Dendritic cell treated with granulocyte-macrophage colony-stimulating factor and Interleukin-4, amounts not matched to agents 40 ng/mL and 50 ng/mL, for 4 days (primary cell): ENCODE measurements at regions not wholly inside any gene's neighbourhood (a gene's known extent, or its start where the extent isn't known, plus 50 kb on each side); places are given as distances from the start of the nearest gene placed in this dataset.
"Not testable (repeated sequence)": the region's sequence is repeated elsewhere in the genome, so short reads cannot be mapped to it uniquely, and the experiment has no call there.

Experiments
- H3K27ac Mint-ChIP-seq: one replicate; pipeline ENCODE4 v1.8.0; 2022; ENCODE audit warnings: mild to moderate bottlenecking, mixed read lengths
- H3K27me3 Mint-ChIP-seq: one replicate; pipeline ENCODE4 v1.8.0; 2022; ENCODE audit warnings: mild to moderate bottlenecking, mixed read lengths
- H3K36me3 Mint-ChIP-seq: one replicate; pipeline ENCODE4 v1.8.0; 2022; ENCODE audit warnings: low read depth, mixed read lengths
- H3K4me1 Mint-ChIP-seq: one replicate; pipeline ENCODE4 v1.8.0; 2022; ENCODE audit warnings: low read depth, mixed read lengths
- H3K4me3 Mint-ChIP-seq: one replicate; pipeline ENCODE4 v1.8.0; 2022; ENCODE audit warnings: mild to moderate bottlenecking, moderate library complexity, mixed read lengths
- H3K9me3 Mint-ChIP-seq: one replicate; pipeline ENCODE4 v1.8.0; 2022; ENCODE audit warnings: mixed read lengths
- intact Hi-C: fragments of 100-400 bp; cut with micrococcal nuclease; formaldehyde crosslinking; loops from one replicate; pipeline ENCODE4 v1.15.0; 2022

- Mint-ChIP-seq H3K27ac (no peak overlapping the region), H3K4me1 (no peaks in the 10 kb centered on the region), H3K9me3 (peaks cover 26% of the 10 kb centered on the region), H3K36me3 (no peaks in the 10 kb centered on the region), H3K4me3 (no peak overlapping the region), H3K27me3 (no peaks in the 10 kb centered on the region)
- intact Hi-C loops: no loop called here
Measured at GRCh38 chr14:86153480-86153879, 623.5 kb downstream of the FLRT2 start.

- no peaks in the 10 kb centered on the region for H3K27me3 Mint-ChIP-seq
- H3K36me3 Mint-ChIP-seq: no peaks in the 10 kb centered on the region
- no peak overlapping the region for H3K27ac Mint-ChIP-seq
- no peaks in the 10 kb centered on the region for H3K4me1 Mint-ChIP-seq
- H3K9me3 Mint-ChIP-seq: no peaks in the 10 kb centered on the region
- intact Hi-C loops: no loop called here
- no peak overlapping the region for H3K4me3 Mint-ChIP-seq
Measured at GRCh38 chr14:86143248-86143647, 613.3 kb downstream of the FLRT2 start.

GRCh38 chr14:86141966-86142365 is 612.0 kb downstream of the FLRT2 start:
- Mint-ChIP-seq H3K4me3 (no peak overlapping the region), H3K4me1 (no peaks in the 10 kb centered on the region), H3K27me3 (no peaks in the 10 kb centered on the region), H3K27ac (no peak overlapping the region), H3K9me3 (no peaks in the 10 kb centered on the region), H3K36me3 (no peaks in the 10 kb centered on the region)
- intact Hi-C loops: no loop called here

- H3K9me3 Mint-ChIP-seq: peaks cover 4% of the 10 kb centered on the region
- no peaks in the 10 kb centered on the region for H3K27me3 Mint-ChIP-seq
- no peak overlapping the region for H3K27ac Mint-ChIP-seq
- H3K4me3 Mint-ChIP-seq: no peak overlapping the region
- no peaks in the 10 kb centered on the region for H3K4me1 Mint-ChIP-seq
- H3K36me3 Mint-ChIP-seq: no peaks in the 10 kb centered on the region
- intact Hi-C loops: no loop called here
Measured at GRCh38 chr14:86129426-86129825, 599.5 kb downstream of the FLRT2 start.

- Mint-ChIP-seq H3K27me3 (no peaks in the 10 kb centered on the region), H3K9me3 (peaks cover 18% of the 10 kb centered on the region), H3K4me1 (no peaks in the 10 kb centered on the region), H3K27ac (no peak overlapping the region), H3K4me3 (no peak overlapping the region), H3K36me3 (no peaks in the 10 kb centered on the region)
- intact Hi-C loops: no loop called here
Measured at GRCh38 chr14:86124328-86124727, 594.4 kb downstream of the FLRT2 start.

GRCh38 chr14:86115972-86116371 is 586.0 kb downstream of the FLRT2 start:
- H3K36me3 Mint-ChIP-seq: no peaks in the 10 kb centered on the region
- no peak overlapping the region for H3K4me3 Mint-ChIP-seq
- peaks cover 53% of the 10 kb centered on the region for H3K9me3 Mint-ChIP-seq

GRCh38 chr14:86110871-86111270 is 580.9 kb downstream of the FLRT2 start:
- H3K36me3 Mint-ChIP-seq, H3K4me1 Mint-ChIP-seq, H3K4me3 Mint-ChIP-seq, H3K27ac Mint-ChIP-seq, H3K27me3 Mint-ChIP-seq, intact Hi-C loops: not testable (repeated sequence)
- H3K9me3 Mint-ChIP-seq: peaks cover 26% of the 10 kb centered on the region

More at GRCh38 chr14:86115972-86116371, 586.0 kb downstream of the FLRT2 start:
- intact Hi-C loops: no loop called here
- H3K27ac Mint-ChIP-seq: no peak overlapping the region
- no peaks in the 10 kb centered on the region for H3K27me3 Mint-ChIP-seq
- no peaks in the 10 kb centered on the region for H3K4me1 Mint-ChIP-seq

GRCh38 chr14:86104691-86105265 is 574.8 kb downstream of the FLRT2 start:
- no peaks in the 10 kb centered on the region for H3K27me3 Mint-ChIP-seq
- H3K4me3 Mint-ChIP-seq: no peak overlapping the region
- no peaks in the 10 kb centered on the region for H3K4me1 Mint-ChIP-seq
- peaks cover 29% of the 10 kb centered on the region for H3K9me3 Mint-ChIP-seq
- intact Hi-C loops: no loop called here
- no peak overlapping the region for H3K27ac Mint-ChIP-seq
- no peaks in the 10 kb centered on the region for H3K36me3 Mint-ChIP-seq

GRCh38 chr14:86094512-86094911 is 564.6 kb downstream of the FLRT2 start:
- intact Hi-C loops: no loop called here
- H3K4me3 Mint-ChIP-seq: no peak overlapping the region

GRCh38 chr14:86091811-86092210 is 561.9 kb downstream of the FLRT2 start:
- H3K4me3 Mint-ChIP-seq: no peak overlapping the region
- H3K27ac Mint-ChIP-seq: no peak overlapping the region
- H3K4me1 Mint-ChIP-seq: no peaks in the 10 kb centered on the region
- H3K36me3 Mint-ChIP-seq: no peaks in the 10 kb centered on the region
- no peaks in the 10 kb centered on the region for H3K27me3 Mint-ChIP-seq
- no peaks in the 10 kb centered on the region for H3K9me3 Mint-ChIP-seq
- intact Hi-C loops: no loop called here

More at GRCh38 chr14:86094512-86094911, 564.6 kb downstream of the FLRT2 start:
- Mint-ChIP-seq H3K36me3 (no peaks in the 10 kb centered on the region), H3K9me3 (no peaks in the 10 kb centered on the region), H3K4me1 (no peaks in the 10 kb centered on the region), H3K27ac (no peak overlapping the region), H3K27me3 (no peaks in the 10 kb centered on the region)

GRCh38 chr14:86088156-86088555 is 558.2 kb downstream of the FLRT2 start:
- Mint-ChIP-seq H3K4me1 (no peaks in the 10 kb centered on the region), H3K27me3 (no peaks in the 10 kb centered on the region), H3K36me3 (no peaks in the 10 kb centered on the region), H3K4me3 (no peak overlapping the region), H3K27ac (no peak overlapping the region), H3K9me3 (no peaks in the 10 kb centered on the region)
- intact Hi-C loops: no loop called here

- H3K27ac Mint-ChIP-seq: no peak overlapping the region
- no peaks in the 10 kb centered on the region for H3K9me3 Mint-ChIP-seq
- H3K27me3 Mint-ChIP-seq: no peaks in the 10 kb centered on the region
- no peaks in the 10 kb centered on the region for H3K4me1 Mint-ChIP-seq
- intact Hi-C loops: no loop called here
- no peaks in the 10 kb centered on the region for H3K36me3 Mint-ChIP-seq
- H3K4me3 Mint-ChIP-seq: no peak overlapping the region
Measured at GRCh38 chr14:86087377-86087776, 557.4 kb downstream of the FLRT2 start.

GRCh38 chr14:86086962-86087361 is 557.0 kb downstream of the FLRT2 start:
- Mint-ChIP-seq H3K27ac (no peak overlapping the region), H3K27me3 (no peaks in the 10 kb centered on the region), H3K36me3 (no peaks in the 10 kb centered on the region), H3K4me3 (no peak overlapping the region), H3K9me3 (no peaks in the 10 kb centered on the region), H3K4me1 (no peaks in the 10 kb centered on the region)
- intact Hi-C loops: no loop called here

GRCh38 chr14:86084097-86084496 is 554.2 kb downstream of the FLRT2 start:
- Mint-ChIP-seq H3K36me3 (no peaks in the 10 kb centered on the region), H3K9me3 (peaks cover 3% of the 10 kb centered on the region), H3K4me1 (no peaks in the 10 kb centered on the region), H3K4me3 (no peak overlapping the region), H3K27ac (no peak overlapping the region), H3K27me3 (no peaks in the 10 kb centered on the region)
- intact Hi-C loops: no loop called here

GRCh38 chr14:86083616-86084015 is 553.7 kb downstream of the FLRT2 start:
- Mint-ChIP-seq H3K4me3 (no peak overlapping the region), H3K36me3 (no peaks in the 10 kb centered on the region), H3K27me3 (no peaks in the 10 kb centered on the region), H3K9me3 (peaks cover 8% of the 10 kb centered on the region), H3K27ac (no peak overlapping the region), H3K4me1 (no peaks in the 10 kb centered on the region)
- intact Hi-C loops: no loop called here
